ENCODE measurements at regions not wholly inside any gene's neighbourhood (a gene's known extent, or its start where the extent isn't known, plus 50 kb on each side); places are given as distances from the start of the nearest gene placed in this dataset.

GRCh38 chr6:40268166-40268565, 319.0 kb downstream of the LRFN2 start:
- DNase-seq (ENCODE audit: low read depth in 2 of 2) = no peak

- no peak for DNase-seq (ENCODE audit: low read depth in 2 of 2)
Observed at GRCh38 chr6:40265615-40266014, 321.5 kb downstream of the LRFN2 start.

DNA sequence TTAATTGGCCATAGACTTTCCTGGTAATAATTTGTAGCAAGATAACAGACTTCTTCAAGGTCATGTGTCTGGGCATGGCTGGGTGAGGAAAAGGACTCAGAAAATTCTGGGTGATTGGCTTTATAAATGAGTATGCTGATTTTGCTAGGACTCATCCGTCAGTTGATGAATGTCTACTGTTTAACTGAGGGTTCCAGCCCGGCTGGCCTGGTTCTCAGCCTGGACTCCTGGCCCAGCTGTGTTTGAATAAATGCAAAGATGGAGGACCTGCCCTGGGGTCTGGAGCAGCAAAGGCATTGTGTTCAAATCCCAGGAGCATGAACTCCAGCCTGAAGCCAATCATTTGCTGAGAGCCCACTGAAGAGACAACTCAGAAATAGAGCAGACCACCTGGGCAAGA, 323.2 kb downstream of the LRFN2 start:
- no peak for DNase-seq (ENCODE audit: low read depth in 2 of 2)

DNA sequence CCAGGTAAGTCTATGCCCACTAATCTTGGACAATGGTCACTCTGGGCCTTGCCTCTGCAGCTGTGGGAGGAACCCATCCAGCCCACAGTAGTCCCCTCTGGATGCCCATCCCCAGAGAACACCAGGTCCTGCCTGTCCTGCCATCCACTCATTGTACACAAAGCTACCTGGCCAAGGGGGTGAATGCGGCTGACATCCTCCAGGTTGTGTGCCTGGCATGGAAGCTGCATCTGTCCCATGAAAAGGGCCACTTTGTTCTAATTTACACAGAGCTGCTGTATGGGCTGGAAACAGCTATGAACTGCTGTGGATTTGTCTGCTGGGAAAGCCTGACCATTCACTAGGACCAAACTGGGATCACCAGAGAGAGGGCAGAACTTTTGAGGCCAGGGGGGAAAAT, 324.8 kb downstream of the LRFN2 start:
- DNase-seq (ENCODE audit: low read depth in 2 of 2) = no peak

GRCh38 chr6:40258531-40258930, 324.3 kb upstream of the MOCS1 start:
- DNase-seq (ENCODE audit: low read depth in 2 of 2) = no peak

DNA sequence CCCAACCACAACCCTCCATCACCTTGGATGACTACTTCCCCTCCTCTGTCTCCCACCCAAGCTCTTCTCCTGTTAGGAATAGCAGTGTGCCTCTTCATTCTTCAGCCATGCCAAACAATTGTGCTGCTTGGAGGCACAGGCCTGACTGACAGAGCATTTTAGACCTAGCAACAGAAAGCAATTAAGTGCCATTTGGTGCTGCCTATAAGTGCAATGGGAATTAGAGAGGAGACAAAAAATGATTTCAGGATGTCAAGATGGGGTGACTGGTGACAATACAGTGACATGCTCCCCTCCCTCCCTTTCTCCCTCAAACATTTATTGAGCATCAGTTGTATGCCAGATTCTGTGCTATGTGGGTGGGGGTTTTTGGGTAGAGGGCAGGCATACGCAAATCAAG, 322.6 kb upstream of the MOCS1 start:
- no peak for DNase-seq (ENCODE audit: low read depth in 2 of 2)

DNA sequence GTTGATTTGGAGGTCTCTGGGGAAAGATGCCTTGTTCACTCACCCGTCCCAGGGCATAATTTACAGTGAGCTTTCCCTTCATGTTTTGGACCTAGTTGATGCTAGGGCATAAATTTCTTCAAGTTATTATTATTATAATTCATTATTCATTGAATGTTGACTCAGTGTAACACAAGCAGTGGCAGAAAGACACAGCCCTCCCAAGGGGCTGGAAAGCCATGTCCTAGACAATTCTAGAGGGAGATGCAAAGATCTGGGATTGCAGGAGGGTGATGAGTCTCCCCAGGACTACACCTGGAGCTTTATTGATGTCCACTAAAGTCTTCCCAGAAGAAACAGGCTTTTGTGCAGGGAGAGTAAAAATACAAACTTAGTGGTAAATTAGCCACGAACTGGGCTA, 322.0 kb upstream of the MOCS1 start:
- DNase-seq (ENCODE audit: low read depth in 2 of 2) = no peak

DNA sequence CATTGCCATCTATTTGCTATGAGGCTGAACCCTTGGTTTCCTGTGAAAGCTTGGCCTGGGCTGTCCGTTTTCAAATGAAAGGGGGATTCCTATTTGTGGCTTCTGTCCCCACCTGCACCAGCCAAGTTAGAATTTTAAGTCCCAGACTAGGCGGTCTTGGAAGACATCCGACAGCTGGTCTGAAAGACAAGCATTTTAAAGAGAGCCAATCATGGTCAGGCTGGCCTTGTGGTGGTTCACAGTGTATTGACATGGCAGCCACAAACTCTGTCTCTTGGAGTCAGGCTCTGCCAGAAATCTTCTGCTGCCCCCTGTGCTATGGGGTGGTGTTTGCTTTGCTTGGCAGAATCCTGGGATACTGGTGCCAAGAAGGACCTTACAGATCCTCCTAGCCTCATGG, 319.2 kb upstream of the MOCS1 start:
- no peak for DNase-seq (ENCODE audit: low read depth in 2 of 2)

- no peak for DNase-seq (ENCODE audit: low read depth in 2 of 2)
Observed at GRCh38 chr6:40252531-40253258, 318.4 kb upstream of the MOCS1 start.

- DNase-seq (ENCODE audit: low read depth in 2 of 2) = no peak
Observed at GRCh38 chr6:40251637-40252300, 317.5 kb upstream of the MOCS1 start.

DNA sequence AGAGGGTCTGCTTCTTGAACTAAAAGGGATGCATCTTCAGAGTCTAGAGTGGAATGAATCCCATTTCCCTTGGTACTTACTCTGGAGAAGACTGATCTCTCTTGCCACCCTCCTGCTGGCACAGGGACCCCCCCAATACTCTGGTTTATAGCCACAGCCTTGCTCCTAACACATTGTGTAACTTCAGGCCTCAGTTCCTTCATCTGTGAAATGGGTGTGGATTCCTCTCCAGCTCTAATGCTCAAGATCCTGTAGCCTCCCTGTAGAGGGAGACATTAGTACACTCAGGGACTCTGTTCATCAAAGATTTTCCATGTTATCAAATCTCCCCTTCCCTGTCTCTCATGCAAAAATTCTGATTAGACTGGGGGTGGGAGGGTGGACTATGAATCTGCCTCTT, 315.7 kb upstream of the MOCS1 start:
- DNase-seq (ENCODE audit: low read depth in 2 of 2) = no peak

- no peak for DNase-seq (ENCODE audit: low read depth in 2 of 2)
Observed at GRCh38 chr6:40247516-40248115, 313.4 kb upstream of the MOCS1 start.

DNA sequence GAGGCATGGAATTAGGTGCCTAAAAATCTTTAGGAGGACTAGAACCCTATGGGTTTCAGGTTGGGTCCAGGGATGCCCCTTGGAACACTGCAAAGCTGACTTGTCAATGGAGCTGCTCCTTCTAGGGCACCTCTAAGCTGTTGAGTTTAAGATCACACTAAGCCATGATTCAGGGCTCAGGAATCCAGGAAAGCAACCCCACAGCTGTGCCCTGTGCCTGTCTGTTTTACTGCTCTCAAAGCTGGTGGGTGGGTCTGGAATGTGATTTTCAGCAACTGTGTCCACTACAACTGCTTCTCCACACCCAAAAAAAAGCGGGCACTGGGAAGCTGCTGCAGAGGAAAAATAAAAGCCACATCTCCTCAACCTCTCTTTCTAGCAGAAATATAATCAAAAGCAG, 310.4 kb upstream of the MOCS1 start:
- DNase-seq (ENCODE audit: low read depth in 2 of 2) = no peak

- no peak for DNase-seq (ENCODE audit: low read depth in 2 of 2)
Observed at GRCh38 chr6:40232698-40233097, 298.4 kb upstream of the MOCS1 start.

GRCh38 chr6:40227735-40228134, 293.5 kb upstream of the MOCS1 start:
- DNase-seq (ENCODE audit: low read depth in 2 of 2) = no peak

DNA sequence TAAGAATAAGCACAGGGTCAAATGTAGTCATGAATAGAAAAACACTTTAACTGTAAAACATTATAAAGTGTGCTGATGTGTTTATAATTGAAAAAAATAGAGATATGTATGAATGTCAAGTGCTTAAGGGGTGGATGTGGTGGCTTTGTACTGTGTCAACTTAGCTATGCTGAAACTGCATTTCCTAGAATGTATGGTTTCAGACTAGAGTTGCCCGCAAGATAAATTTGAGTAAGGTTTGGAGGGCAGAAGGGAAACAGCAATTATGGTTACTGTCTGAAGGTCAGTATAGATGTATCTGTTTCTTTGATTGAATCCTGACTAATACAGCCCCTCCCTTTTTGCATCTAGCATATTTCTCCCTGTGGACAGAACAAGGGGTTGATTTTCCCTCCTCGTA, 288.1 kb upstream of the MOCS1 start:
- no peak for DNase-seq (ENCODE audit: low read depth in 2 of 2)

DNA sequence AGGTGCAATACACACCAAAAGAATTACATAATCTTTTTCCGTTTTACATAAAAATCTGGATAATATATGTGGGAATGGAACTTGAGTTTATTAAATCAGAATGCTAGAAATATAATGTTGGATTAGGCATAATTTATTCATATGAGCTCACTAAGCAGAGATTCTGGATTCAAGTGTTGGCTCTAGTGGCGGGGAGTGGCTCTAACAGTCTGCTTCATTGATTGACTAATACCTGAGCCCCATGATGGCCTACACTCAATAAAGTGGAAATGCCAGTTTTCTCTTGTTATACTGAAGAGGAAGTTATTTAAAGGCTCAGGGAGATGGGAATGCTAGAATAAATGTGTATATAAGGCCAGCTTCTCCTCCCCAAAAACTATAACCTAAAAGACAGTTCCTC, 285.5 kb upstream of the MOCS1 start:
- DNase-seq (ENCODE audit: low read depth in 2 of 2) = no peak

GRCh38 chr6:40210628-40211056, 276.4 kb upstream of the MOCS1 start:
- no peak for DNase-seq (ENCODE audit: low read depth in 2 of 2)

- no peak for DNase-seq (ENCODE audit: low read depth in 2 of 2)
Observed at GRCh38 chr6:40205801-40206200, 271.5 kb upstream of the MOCS1 start.

GRCh38 chr6:40205004-40205403, 270.7 kb upstream of the MOCS1 start:
- DNase-seq (ENCODE audit: low read depth in 2 of 2) = no peak

DNA sequence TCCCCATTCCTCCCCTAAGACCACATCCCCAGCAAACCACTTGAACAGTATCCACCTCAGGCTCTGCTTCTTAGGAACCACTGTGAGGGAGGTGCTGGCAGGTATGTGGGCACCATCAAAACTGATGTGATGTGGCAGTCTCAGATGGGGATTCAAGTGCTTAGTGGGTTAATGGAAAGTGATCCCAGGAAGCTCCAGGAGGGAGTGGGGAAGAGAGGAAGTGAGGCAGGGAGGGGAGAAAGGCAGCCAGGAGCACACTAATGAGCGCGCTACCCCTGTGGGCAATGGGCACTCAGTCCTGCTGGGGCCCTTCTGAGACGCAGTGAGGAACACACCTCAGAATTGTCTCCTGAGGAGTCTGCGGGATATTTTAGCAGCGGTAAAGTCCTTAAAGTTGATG, 263.1 kb upstream of the MOCS1 start:
- DNase-seq (ENCODE audit: low read depth in 2 of 2) = no peak

GRCh38 chr6:40196135-40196518, 261.9 kb upstream of the MOCS1 start:
- DNase-seq (ENCODE audit: low read depth in 2 of 2) = no peak

GRCh38 chr6:40195428-40196134, 261.3 kb upstream of the MOCS1 start:
- no peak for DNase-seq (ENCODE audit: low read depth in 2 of 2)
